GM12878 (cell line): ENCODE measurements at regions not wholly inside any gene's neighbourhood (a gene's known extent, or its start where the extent isn't known, plus 50 kb on each side); places are given as distances from the start of the nearest gene placed in this dataset.

Experiments used
- ATAC-seq: fragments of 200-7000 bp; cut with Tn5 transposase; 3 replicates; pipeline ENCODE4 v1.9.1; 2020; ENCODE audit warnings: mild to moderate bottlenecking, moderate library complexity
- BruUV-seq: library from RNA; stranded (reverse); fragments of 400-500 nt; replicated peaks from 2 replicates; lab custom pipeline; 2021; lab: Mats Ljungman, UMichigan
- CTCF ChIA-PET: fragments of 300-600 bp; sonication (Branson Sonifier 250); formaldehyde crosslinking; extraction: SDS; loops from one replicate; lab custom pipeline; 2021; ENCODE audit warnings: inconsistent platforms; lab: Yijun Ruan, JAX
- POLR2A ChIA-PET: fragments of 350-600 bp; formaldehyde crosslinking; extraction: SDS; loops from one replicate; lab custom pipeline; 2021; ENCODE audit warnings: inconsistent platforms; lab: Charles Lee
- RAD21 ChIA-PET: fragments of 300-600 bp; sonication (Branson Sonifier 250); formaldehyde crosslinking; loops from one replicate; lab custom pipeline; 2023; ENCODE audit warnings: antibody characterized with exemption; ENCODE audit not compliant: unreplicated experiment; lab: Charles Lee
- SMC1A ChIA-PET: fragments of 300-600 bp; sonication (Branson Sonifier 250); formaldehyde crosslinking; loops from one replicate; lab custom pipeline; 2023; ENCODE audit not compliant: unreplicated experiment, uncharacterized antibody; lab: Charles Lee
- DNase-seq: peaks from one replicate; pipeline ENCODE4 v3.0.0-alpha.2; 2011; ENCODE audit warnings: low read depth, low spot score
- FAIRE-seq: peaks from 3 replicates; lab custom pipeline; 2011; peaks lifted over from hg19 to GRCh38; lab: Jason Lieb, UNC
- H2AFZ ChIP-seq: 2 replicates; pipeline ENCODE4 v1.6.0; 2011; ENCODE audit warnings: low read depth, low read length, control low read depth; ENCODE audit not compliant: control insufficient read depth
- H3K27ac ChIP-seq: 2 replicates; pipeline ENCODE4 v1.5.1; 2011; ENCODE audit warnings: control low read depth; ENCODE audit not compliant: control insufficient read depth, insufficient read depth
- H3K27me3 ChIP-seq, 2 experiments: replicated peaks in 1 of 2; 2 replicates each; pipeline versions ENCODE4 v1.6.0 to v1.6.1; 2011; ENCODE audit warnings: low read length in 1 of 2; ENCODE audit not compliant: control insufficient read depth in 2 of 2, insufficient read depth in 2 of 2
- H3K36me3 ChIP-seq, 2 experiments: 2 replicates each; pipeline ENCODE4 v1.5.1; 2011; ENCODE audit warnings: low read length in 1 of 2; ENCODE audit not compliant: control insufficient read depth in 2 of 2, insufficient read depth in 2 of 2
- H3K4me1 ChIP-seq: 2 replicates; pipeline ENCODE4 v1.6.1; 2011; ENCODE audit warnings: mild to moderate bottlenecking, low read length, moderate library complexity, mixed read lengths; ENCODE audit not compliant: control insufficient read depth, insufficient read depth
- H3K4me2 ChIP-seq: 2 replicates; pipeline ENCODE4 v1.6.0; 2011; ENCODE audit warnings: control low read depth; ENCODE audit not compliant: control insufficient read depth, insufficient read depth
- H3K4me3 ChIP-seq: fragments of 200-600 bp; sonication (generic); 2 replicates; pipeline ENCODE4 v1.5.1; 2016
- H3K79me2 ChIP-seq: 2 replicates; pipeline ENCODE4 v1.6.0; 2011; ENCODE audit warnings: low read length; ENCODE audit not compliant: control insufficient read depth, insufficient read depth
- H3K9ac ChIP-seq: 2 replicates; pipeline ENCODE4 v1.8.0; 2011; ENCODE audit warnings: low read length, control low read depth, mixed read lengths; ENCODE audit not compliant: control insufficient read depth, insufficient read depth
- H3K9me3 ChIP-seq: replicated peaks from 3 replicates; pipeline ENCODE4 v1.5.1; 2011; ENCODE audit warnings: mild to moderate bottlenecking, low read length; ENCODE audit not compliant: control insufficient read depth, insufficient read depth
- H4K20me1 ChIP-seq: 2 replicates; pipeline ENCODE4 v1.6.0; 2011; ENCODE audit not compliant: control insufficient read depth, insufficient read depth
- ATF7 ChIP-seq: fragments of 450-650 bp; IDR thresholded peaks from 2 replicates; pipeline ENCODE4 v1.6.1; 2016; ENCODE audit warnings: low read depth, mild to moderate bottlenecking
- GABPA ChIP-seq: IDR thresholded peaks from 2 replicates; pipeline ENCODE4 v1.6.1; 2014; ENCODE audit warnings: antibody characterized with exemption, low read depth, mild to moderate bottlenecking, inconsistent platforms
- KLF5 ChIP-seq: fragments of 450-650 bp; IDR thresholded peaks from 2 replicates; pipeline ENCODE4 v1.6.1; 2014; ENCODE audit warnings: mild to moderate bottlenecking; ENCODE audit not compliant: partially characterized antibody
- PBX3 ChIP-seq: IDR thresholded peaks from 2 replicates; pipeline ENCODE4 v1.6.1; 2011; ENCODE audit warnings: mild to moderate bottlenecking, low read depth, low read length, moderate library complexity; ENCODE audit not compliant: insufficient replicate concordance
- POLR2A ChIP-seq: IDR thresholded peaks from 2 replicates; pipeline ENCODE4 v1.6.1; 2011; ENCODE audit warnings: low read depth, mild to moderate bottlenecking, low read length
- POLR2AphosphoS5 ChIP-seq: IDR thresholded peaks from 2 replicates; pipeline ENCODE4 v1.6.1; 2011; ENCODE audit warnings: mild to moderate bottlenecking, low read length, inconsistent platforms
- RELA ChIP-seq: fragments of 450-650 bp; IDR thresholded peaks from 2 replicates; pipeline ENCODE4 v1.8.0; 2014; ENCODE audit warnings: borderline replicate concordance; ENCODE audit not compliant: partially characterized antibody
- STAT1 ChIP-seq: fragments of 450-650 bp; conservative IDR thresholded peaks from 2 replicates; pipeline ENCODE4 v1.6.1; 2014; ENCODE audit warnings: antibody characterized with exemption, mild to moderate bottlenecking
- TCF7 ChIP-seq: IDR thresholded peaks from 2 replicates; pipeline ENCODE4 v1.6.1; 2014; ENCODE audit warnings: antibody characterized with exemption, borderline replicate concordance
- YBX1 ChIP-seq: fragments of 450-650 bp; IDR thresholded peaks from 2 replicates; pipeline ENCODE4 v1.6.1; 2016; ENCODE audit warnings: antibody characterized with exemption
- ZBED1 ChIP-seq: IDR thresholded peaks from 2 replicates; pipeline ENCODE4 v1.6.1; 2016; ENCODE audit warnings: borderline replicate concordance
- ZBTB4 ChIP-seq: fragments of 450-650 bp; formaldehyde crosslinking; IDR thresholded peaks from 2 replicates; pipeline ENCODE4 v1.4.0; 2022; ENCODE audit warnings: mild to moderate bottlenecking, moderate library complexity
- ZNF622 ChIP-seq: fragments of 450-650 bp; IDR thresholded peaks from 2 replicates; pipeline ENCODE4 v1.6.1; 2017; ENCODE audit warnings: mild to moderate bottlenecking, inconsistent platforms
- WGBS: methylation state at CpG from one replicate; pipeline ENCODE4 v1.1.6; 2016; ENCODE audit warnings: low lambda C conversion rate; ENCODE audit not compliant: insufficient replicate concordance, insufficient coverage; ENCODE audit errors: missing lambda C conversion rate; 5-methylcytosine and 5-hydroxymethylcytosine counted together
- in situ Hi-C: fragments of 300-500 bp; cut with MboI; formaldehyde crosslinking; loops from 9 replicates; pipeline ENCODE4 v1.14.3; 2018; ENCODE audit warnings: mixed read lengths
- intact Hi-C: fragments of 100-400 bp; cut with micrococcal nuclease; formaldehyde crosslinking; loops from one replicate; pipeline ENCODE4 v1.14.2; 2022; ENCODE audit not compliant: unreplicated experiment
- TF ChIP-seq, protein P1 (sequence below): IDR thresholded peaks from 2 replicates; pipeline ENCODE4 v1.6.1; 2012; ENCODE audit warnings: low read depth, low read length, improper control_type of control experiment

DNA sequence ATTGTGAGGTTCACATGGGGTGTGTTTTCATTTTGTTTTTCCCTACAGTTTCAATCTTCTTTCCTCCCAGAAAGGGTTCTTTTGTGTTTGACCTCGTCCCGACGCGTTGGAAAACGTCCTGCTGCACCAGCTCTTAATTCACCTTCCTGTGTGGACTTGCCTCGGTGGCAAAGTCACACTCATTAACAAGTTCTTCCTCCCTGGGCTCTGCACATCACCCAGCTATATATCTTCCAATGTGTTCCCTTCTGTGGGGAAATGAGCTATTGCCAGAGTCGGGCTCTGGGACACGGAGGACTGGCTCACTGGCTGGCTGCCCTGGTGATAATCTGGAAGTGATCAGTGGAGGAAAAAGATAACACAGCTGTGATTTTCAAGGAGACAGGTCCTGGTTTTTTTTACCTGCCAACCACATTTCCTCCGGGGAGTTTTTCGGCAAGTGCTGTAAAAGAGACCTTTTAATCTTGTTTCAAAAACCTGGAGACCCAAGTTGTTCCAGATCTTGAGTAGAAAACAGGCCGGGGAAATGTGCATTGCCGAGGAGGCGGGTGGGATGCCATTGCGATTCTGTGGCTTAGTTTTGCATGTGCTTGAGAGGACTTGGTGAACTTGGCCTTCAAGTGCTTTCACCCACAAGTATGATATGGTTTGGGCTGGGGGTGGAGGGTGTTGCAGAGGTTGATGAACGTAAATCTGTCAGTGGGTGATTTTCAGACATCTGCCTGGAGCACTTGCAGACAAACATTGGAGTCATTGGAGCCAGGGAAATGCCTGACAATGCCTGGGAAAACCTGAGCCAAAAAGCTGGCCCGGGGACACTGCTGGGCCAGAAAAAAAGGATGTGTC, 96.5 kb upstream of the CREB5 start:
- no peaks in the 10 kb centered on the region for H3K36me3 ChIP-seq
- intact Hi-C loops, result no loop called here
- ChIA-PET CTCF (no interaction called here), POLR2A (no interaction called here), SMC1A (interaction anchor here (0.7 kb wide), 1 partner anchor 76 kb away, joined by 3 read pairs; no protein-coding TSS in a partner anchor), RAD21 (no interaction called here)
- no peaks in the 10 kb centered on the region for H3K4me1 ChIP-seq
- in situ Hi-C loops, result no loop called here
- H3K27ac ChIP-seq, result no peak overlapping the region
- H3K79me2 ChIP-seq, result no peaks in the 10 kb centered on the region
- H3K4me2 ChIP-seq, result no peak overlapping the region
- no peak overlapping the region for H2AFZ ChIP-seq
- no peak for FAIRE-seq
- ATAC-seq, result no peak
- no peak for DNase-seq
- no peak overlapping the region for H3K9ac ChIP-seq
- H4K20me1 ChIP-seq, result no peaks in the 10 kb centered on the region
- BruUV-seq, result no TSS peak
- H3K27me3 ChIP-seq, result peaks cover 2 to 7% of the 10 kb centered on the region in 2 experiments; a peak in 2 of 4 replicates
- 29% methylated on average over 16 of the region's 16 CpGs for WGBS
- no peaks in the 10 kb centered on the region for H3K9me3 ChIP-seq
- H3K4me3 ChIP-seq, result no peak overlapping the region
- TF ChIP-seq POLR2AphosphoS5 (no peak), POLR2A (no peak), KLF5 (no peak), STAT1 (no peak), YBX1 (no peak), ZBED1 (no peak), PBX3 (no peak), RELA (no peak), TCF7 (no peak), GABPA (no peak), ZNF622 (no peak), ZBTB4 (CRISPR knock-in tag) (no peak), ATF7 (no peak)
- TF ChIP-seq, protein P1, sequence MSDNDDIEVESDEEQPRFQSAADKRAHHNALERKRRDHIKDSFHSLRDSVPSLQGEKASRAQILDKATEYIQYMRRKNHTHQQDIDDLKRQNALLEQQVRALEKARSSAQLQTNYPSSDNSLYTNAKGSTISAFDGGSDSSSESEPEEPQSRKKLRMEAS, result no peak
